NCI-H2227 (cell line): ENCODE measurements at regions not wholly inside any gene's neighbourhood (a gene's known extent, or its start where the extent isn't known, plus 50 kb on each side); places are given as distances from the start of the nearest gene placed in this dataset.

ENCODE experiments used
- DNase-seq: peaks from one replicate; lab custom pipeline; 2025; ENCODE audit not compliant: unreplicated experiment; lab: John Stamatoyannopoulos, UW

GRCh38 chr6:165960695-165961094 is 207.0 kb downstream of the TBXT start:
- no peak for DNase-seq

- no peak for DNase-seq
Observed at GRCh38 chr6:165959627-165960026, 208.0 kb downstream of the TBXT start.

GRCh38 chr6:165956874-165957273 is 210.8 kb downstream of the TBXT start:
- DNase-seq: no peak

GRCh38 chr6:165952514-165952913 is 215.1 kb downstream of the TBXT start:
- no peak for DNase-seq

GRCh38 chr6:165950316-165950715 is 217.3 kb downstream of the TBXT start:
- DNase-seq: no peak

- DNase-seq: no peak
Observed at GRCh38 chr6:165949324-165949723, 218.3 kb downstream of the TBXT start.

- DNase-seq: no peak
Observed at GRCh38 chr6:165944002-165944466, 223.6 kb downstream of the TBXT start.

GRCh38 chr6:165941786-165942185 is 225.9 kb downstream of the TBXT start:
- DNase-seq: no peak

GRCh38 chr6:165941249-165941775 is 226.3 kb downstream of the TBXT start:
- DNase-seq: no peak

GRCh38 chr6:165940366-165940765 is 227.3 kb downstream of the TBXT start:
- no peak for DNase-seq

- DNase-seq: no peak
Observed at GRCh38 chr6:165939601-165940290, 227.9 kb downstream of the TBXT start.

GRCh38 chr6:165939047-165939446 is 228.6 kb downstream of the TBXT start:
- DNase-seq: no peak

GRCh38 chr6:165937564-165938358 is 229.9 kb downstream of the TBXT start:
- no peak for DNase-seq

GRCh38 chr6:165936660-165937059 is 231.0 kb downstream of the TBXT start:
- DNase-seq: no peak

- DNase-seq: no peak
Observed at GRCh38 chr6:165936096-165936495, 231.6 kb downstream of the TBXT start.

- DNase-seq: no peak
Observed at GRCh38 chr6:165931675-165932074, 236.0 kb downstream of the TBXT start.

GRCh38 chr6:165930668-165931214 is 236.9 kb downstream of the TBXT start:
- no peak for DNase-seq

- no peak for DNase-seq
Observed at GRCh38 chr6:165929607-165930006, 238.0 kb downstream of the TBXT start.

- no peak for DNase-seq
Observed at GRCh38 chr6:165926378-165926777, 241.3 kb downstream of the TBXT start.

GRCh38 chr6:165925474-165926156 is 242.0 kb downstream of the TBXT start:
- DNase-seq: no peak

GRCh38 chr6:165922309-165922794 is 245.3 kb downstream of the TBXT start:
- DNase-seq: no peak
